Karpas-422 (cell line): ENCODE measurements at regions not wholly inside any gene's neighbourhood (a gene's known extent, or its start where the extent isn't known, plus 50 kb on each side); places are given as distances from the start of the nearest gene placed in this dataset.

Experiments
- DNase-seq: peaks from one replicate; pipeline ENCODE4 v3.0.0-alpha.2; 2015
- H2AFZ ChIP-seq: fragments of 200-600 bp; sonication (generic); 2 replicates; pipeline ENCODE4 v1.6.1; 2014; ENCODE audit warnings: antibody characterized with exemption, low read length, mixed read lengths
- H3K27ac ChIP-seq: fragments of 200-600 bp; sonication (generic); 2 replicates; pipeline ENCODE4 v1.5.1; 2014; ENCODE audit warnings: mild to moderate bottlenecking, low read length, moderate library complexity
- H3K27me3 ChIP-seq: fragments of 200-600 bp; sonication (generic); 2 replicates; pipeline ENCODE4 v1.6.1; 2014; ENCODE audit warnings: low read length, mixed read lengths
- H3K36me3 ChIP-seq: fragments of 200-600 bp; sonication (generic); 2 replicates; pipeline ENCODE4 v1.6.1; 2014; ENCODE audit warnings: low read length, mixed read lengths; ENCODE audit not compliant: insufficient read depth
- H3K4me1 ChIP-seq: fragments of 200-600 bp; sonication (generic); 2 replicates; pipeline ENCODE4 v1.6.1; 2014; ENCODE audit warnings: mild to moderate bottlenecking, low read length, mixed read lengths
- H3K4me2 ChIP-seq: fragments of 200-600 bp; sonication (generic); 2 replicates; pipeline ENCODE4 v1.6.1; 2014; ENCODE audit warnings: low read length, low read depth, mild to moderate bottlenecking; ENCODE audit not compliant: poor library complexity, severe bottlenecking
- H3K4me3 ChIP-seq: fragments of 200-600 bp; sonication (generic); 2 replicates; pipeline ENCODE4 v1.5.1; 2014; ENCODE audit warnings: mild to moderate bottlenecking, antibody characterized with exemption, low read length, mixed read lengths
- H3K79me2 ChIP-seq: fragments of 200-600 bp; sonication (generic); 2 replicates; pipeline ENCODE4 v1.6.1; 2014; ENCODE audit warnings: mild to moderate bottlenecking, low read length, mixed read lengths
- H3K9ac ChIP-seq: fragments of 200-600 bp; sonication (generic); 2 replicates; pipeline ENCODE4 v1.6.0; 2014; ENCODE audit warnings: low read length
- H3K9me2 ChIP-seq: fragments of 200-600 bp; sonication (generic), shearing (Covaris generic); replicated peaks from 2 replicates; pipeline ENCODE4 v1.6.0; 2014; ENCODE audit warnings: mild to moderate bottlenecking, low read length, moderate library complexity; ENCODE audit not compliant: insufficient read depth
- H3K9me3 ChIP-seq: fragments of 300-700, 200-600 bp; sonication (generic); 2 replicates; pipeline ENCODE4 v1.6.1; 2014; ENCODE audit warnings: low read length, mixed read lengths
- H4K20me1 ChIP-seq: fragments of 200-600 bp; sonication (generic); 2 replicates; pipeline ENCODE4 v1.6.1; 2014; ENCODE audit warnings: mild to moderate bottlenecking, antibody characterized with exemption, low read length, low read depth; ENCODE audit not compliant: insufficient read depth

DNA sequence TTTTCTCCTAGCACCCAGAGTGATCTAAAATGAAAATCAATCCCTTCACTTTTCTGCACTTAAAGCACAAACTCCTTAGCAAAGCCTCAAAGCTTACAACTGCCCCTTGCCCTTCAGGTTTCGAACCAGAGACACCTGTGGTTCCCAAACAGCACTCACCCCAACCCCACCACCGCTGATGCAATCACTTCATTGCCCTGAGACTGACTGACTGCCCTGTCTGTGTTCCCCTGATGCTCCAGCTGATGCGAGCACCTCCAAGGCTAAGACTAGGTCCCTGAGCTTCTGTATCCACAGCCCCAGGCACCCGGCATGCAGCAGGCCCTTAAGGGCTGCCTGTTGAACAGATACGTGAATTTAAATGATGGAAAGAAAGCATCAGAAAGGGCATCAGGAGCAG is 127.3 kb downstream of the ZNF621 start:
- H3K4me1 ChIP-seq = peaks cover 3% of the 10 kb centered on the region; the same call in 1 of the 2 replicates
- no peaks in the 10 kb centered on the region for H3K9me3 ChIP-seq
- H3K9me2 ChIP-seq = no peaks in the 10 kb centered on the region
- H3K4me2 ChIP-seq = no peak overlapping the region
- H3K9ac ChIP-seq = no peak overlapping the region
- H2AFZ ChIP-seq = no peak overlapping the region
- H3K27ac ChIP-seq = no peak overlapping the region
- no peaks in the 10 kb centered on the region for H4K20me1 ChIP-seq
- no peak overlapping the region for H3K4me3 ChIP-seq
- H3K27me3 ChIP-seq = no peaks in the 10 kb centered on the region; the same call in 1 of the 2 replicates
- DNase-seq = no peak
- H3K36me3 ChIP-seq = no peaks in the 10 kb centered on the region
- H3K79me2 ChIP-seq = no peaks in the 10 kb centered on the region

DNA sequence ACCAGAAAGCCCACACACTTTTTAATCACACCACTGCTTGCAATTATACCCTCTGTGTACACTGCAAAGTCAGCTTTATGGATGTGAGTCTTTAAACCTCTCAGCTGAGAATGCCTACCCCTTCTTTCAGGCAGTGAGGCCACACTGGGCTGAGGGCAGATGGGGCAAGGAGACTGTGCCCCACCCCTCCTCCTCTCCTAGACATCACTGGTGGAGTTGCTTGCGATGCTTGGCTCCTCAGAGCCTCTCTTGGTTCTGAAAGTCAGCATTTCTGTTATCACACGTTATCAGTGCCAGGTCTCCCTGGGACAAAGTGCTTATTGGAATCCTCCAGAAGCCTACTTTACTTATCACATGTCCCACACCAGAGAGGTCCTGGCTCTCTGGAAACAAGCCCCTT is 128.2 kb downstream of the ZNF621 start:
- Histone ChIP-seq H3K9ac (no peak overlapping the region), H3K4me1 (peaks cover 3% of the 10 kb centered on the region; the same call in 1 of the 2 replicates), H3K4me3 (no peak overlapping the region), H2AFZ (no peak overlapping the region), H3K9me2 (no peaks in the 10 kb centered on the region), H3K27me3 (no peaks in the 10 kb centered on the region; the same call in 1 of the 2 replicates), H3K27ac (no peak overlapping the region), H4K20me1 (no peaks in the 10 kb centered on the region), H3K9me3 (no peaks in the 10 kb centered on the region), H3K4me2 (no peak overlapping the region), H3K36me3 (no peaks in the 10 kb centered on the region), H3K79me2 (no peaks in the 10 kb centered on the region)
- DNase-seq = no peak

DNA sequence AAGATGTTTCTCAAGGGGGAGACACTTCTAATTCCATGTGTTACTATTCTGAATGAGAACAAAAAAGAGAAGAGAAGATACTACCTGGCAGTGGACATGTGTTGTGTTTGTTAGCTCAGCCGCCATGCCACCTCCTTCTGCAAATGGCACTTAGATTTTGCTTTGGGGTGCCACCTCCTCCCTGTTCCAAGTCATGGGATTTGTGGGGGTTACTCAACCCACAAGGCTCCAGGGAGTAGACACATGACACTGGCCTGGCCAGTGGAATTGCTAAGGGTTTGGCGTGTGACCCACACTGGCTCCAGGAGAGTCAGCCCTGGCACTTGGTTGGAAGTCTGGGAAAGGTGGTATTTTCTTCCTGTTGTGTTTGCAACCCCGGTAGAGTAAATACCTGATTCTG is 129.1 kb downstream of the ZNF621 start:
- H3K4me3 ChIP-seq = no peak overlapping the region
- no peak overlapping the region for H3K4me2 ChIP-seq
- peaks cover 3% of the 10 kb centered on the region; the same call in 1 of the 2 replicates for H3K4me1 ChIP-seq
- H4K20me1 ChIP-seq = no peaks in the 10 kb centered on the region
- no peak overlapping the region for H3K9ac ChIP-seq
- H2AFZ ChIP-seq = no peak overlapping the region
- H3K9me2 ChIP-seq = no peaks in the 10 kb centered on the region
- H3K27ac ChIP-seq = no peak overlapping the region
- H3K27me3 ChIP-seq = no peaks in the 10 kb centered on the region
- H3K9me3 ChIP-seq = no peaks in the 10 kb centered on the region
- no peaks in the 10 kb centered on the region for H3K79me2 ChIP-seq
- H3K36me3 ChIP-seq = no peaks in the 10 kb centered on the region
- DNase-seq = no peak

DNA sequence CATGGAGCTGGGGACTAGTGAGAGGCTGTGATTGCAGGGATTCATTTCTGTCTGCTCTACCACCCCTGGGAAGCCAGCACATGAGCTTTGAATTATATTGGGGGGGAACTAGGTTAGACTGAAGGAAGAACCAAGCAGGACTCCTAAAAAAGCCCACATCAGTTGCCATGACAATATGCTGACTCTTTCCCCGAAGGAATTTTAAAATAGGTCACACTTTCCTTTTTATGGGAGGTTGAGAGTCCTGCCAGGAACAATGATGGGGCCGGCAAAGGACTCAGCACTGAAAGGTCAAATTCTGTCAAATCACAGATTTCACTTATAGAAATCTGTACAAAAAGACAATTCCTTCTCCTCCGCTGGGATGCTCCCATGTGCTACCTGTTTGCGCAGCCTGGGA is 130.8 kb downstream of the ZNF621 start:
- Histone ChIP-seq H3K79me2 (no peaks in the 10 kb centered on the region), H3K9ac (no peak overlapping the region), H4K20me1 (no peaks in the 10 kb centered on the region), H3K27me3 (no peaks in the 10 kb centered on the region), H3K4me3 (no peak overlapping the region), H3K9me2 (no peaks in the 10 kb centered on the region), H3K4me2 (no peak overlapping the region), H3K36me3 (no peaks in the 10 kb centered on the region), H2AFZ (no peak overlapping the region), H3K27ac (no peak overlapping the region), H3K9me3 (no peaks in the 10 kb centered on the region), H3K4me1 (peaks cover 3% of the 10 kb centered on the region; the same call in 1 of the 2 replicates)
- DNase-seq = no peak

DNA sequence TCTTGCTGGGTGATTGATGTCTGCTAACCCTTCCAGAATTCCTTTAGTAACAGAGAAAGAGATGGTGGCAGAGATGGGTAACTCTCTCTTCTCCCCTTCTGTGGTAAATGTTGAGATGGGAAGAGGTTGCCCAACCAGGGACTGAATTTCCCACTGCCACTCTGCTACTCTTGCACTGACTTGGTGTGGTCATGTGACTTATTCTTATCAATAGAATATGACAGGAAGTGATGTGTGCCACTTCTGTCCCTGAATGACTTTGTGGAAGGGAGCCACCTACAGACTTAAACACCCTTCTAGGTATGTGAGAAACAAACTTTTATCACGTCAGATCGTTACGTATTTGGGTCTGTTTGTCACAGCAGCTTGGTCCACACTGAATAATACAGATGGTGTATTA is 132.9 kb downstream of the ZNF621 start:
- Histone ChIP-seq H3K4me1 (peaks cover 3% of the 10 kb centered on the region; the same call in 1 of the 2 replicates), H3K4me3 (no peak overlapping the region), H3K27me3 (no peaks in the 10 kb centered on the region), H2AFZ (no peak overlapping the region), H4K20me1 (no peaks in the 10 kb centered on the region), H3K4me2 (no peak overlapping the region), H3K9me2 (no peaks in the 10 kb centered on the region), H3K79me2 (no peaks in the 10 kb centered on the region), H3K9ac (no peak overlapping the region), H3K9me3 (no peaks in the 10 kb centered on the region), H3K36me3 (no peaks in the 10 kb centered on the region), H3K27ac (no peak overlapping the region)
- DNase-seq = no peak

DNA sequence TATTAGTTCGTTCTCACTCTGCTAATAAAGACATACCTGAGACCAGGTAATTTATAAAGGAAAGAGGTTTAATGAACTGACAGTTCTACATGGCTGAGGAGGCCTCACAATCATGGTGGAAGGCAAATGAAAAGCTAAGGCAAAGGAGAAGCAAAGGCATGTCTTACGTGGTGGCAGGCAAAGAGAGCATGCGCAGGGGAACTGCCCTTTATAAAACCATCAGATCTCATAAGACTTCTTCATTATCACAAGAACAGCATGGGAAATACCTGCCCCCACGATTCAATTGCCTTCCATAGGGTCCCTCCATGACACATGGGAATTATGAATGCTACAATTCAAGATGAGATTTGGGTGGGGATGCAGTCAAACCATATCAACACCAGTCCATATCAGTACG is 133.5 kb downstream of the ZNF621 start:
- H4K20me1 ChIP-seq = no peaks in the 10 kb centered on the region
- H3K27ac ChIP-seq = no peak overlapping the region
- no peak overlapping the region for H3K4me2 ChIP-seq
- H3K79me2 ChIP-seq = no peaks in the 10 kb centered on the region
- H3K36me3 ChIP-seq = no peaks in the 10 kb centered on the region
- H3K9me3 ChIP-seq = no peaks in the 10 kb centered on the region
- DNase-seq = no peak
- no peak overlapping the region for H3K9ac ChIP-seq
- no peaks in the 10 kb centered on the region for H3K27me3 ChIP-seq
- H3K4me1 ChIP-seq = peaks cover 3% of the 10 kb centered on the region; the same call in 1 of the 2 replicates
- no peaks in the 10 kb centered on the region for H3K9me2 ChIP-seq
- no peak overlapping the region for H3K4me3 ChIP-seq
- H2AFZ ChIP-seq = no peak overlapping the region

DNA sequence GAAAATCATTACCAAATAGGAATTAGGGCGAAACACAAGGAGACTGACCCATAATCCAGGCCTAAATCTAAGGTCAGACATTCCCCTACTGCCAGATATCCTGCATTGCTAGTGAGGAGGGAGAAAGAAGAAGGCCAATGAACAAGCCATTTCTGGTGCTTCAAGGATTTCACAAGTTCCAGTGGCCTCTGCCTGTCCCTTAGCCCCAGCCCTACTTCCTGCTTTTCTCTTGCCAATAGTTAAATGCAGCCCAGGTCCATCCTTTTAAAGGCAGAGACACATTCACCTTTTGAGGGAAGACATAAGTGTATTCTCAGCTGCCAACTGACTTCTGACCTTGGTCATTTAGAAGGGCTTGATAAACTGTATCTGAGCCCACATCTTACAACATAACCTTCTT is 135.8 kb downstream of the ZNF621 start:
- no peak overlapping the region for H3K4me3 ChIP-seq
- no peaks in the 10 kb centered on the region for H4K20me1 ChIP-seq
- H2AFZ ChIP-seq = no peak overlapping the region
- no peaks in the 10 kb centered on the region for H3K27me3 ChIP-seq
- no peaks in the 10 kb centered on the region for H3K9me2 ChIP-seq
- no peak overlapping the region for H3K4me2 ChIP-seq
- DNase-seq = no peak
- no peaks in the 10 kb centered on the region for H3K79me2 ChIP-seq
- H3K4me1 ChIP-seq = peaks cover 3% of the 10 kb centered on the region; the same call in 1 of the 2 replicates
- no peak overlapping the region for H3K27ac ChIP-seq
- H3K9me3 ChIP-seq = no peaks in the 10 kb centered on the region
- no peak overlapping the region for H3K9ac ChIP-seq
- no peaks in the 10 kb centered on the region for H3K36me3 ChIP-seq

DNA sequence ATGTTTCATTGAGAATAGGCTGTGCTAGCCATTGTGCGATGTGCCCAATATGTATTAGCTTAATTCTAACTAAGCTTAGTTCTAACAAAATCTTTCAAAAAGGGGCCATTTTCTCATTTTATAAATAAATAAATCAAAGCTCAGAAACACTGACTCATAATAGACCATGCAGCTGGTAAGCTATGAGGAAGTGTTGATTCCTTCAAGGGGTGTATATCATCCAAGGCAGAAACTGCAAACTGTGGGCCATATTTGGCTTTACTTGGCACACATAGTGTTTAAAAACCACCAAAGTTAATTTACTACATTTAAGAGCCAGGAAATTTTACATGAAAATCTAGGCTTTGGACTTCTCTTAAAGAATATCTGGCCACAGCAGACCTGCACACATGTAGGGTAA is 136.5 kb downstream of the ZNF621 start:
- Histone ChIP-seq H3K9ac (no peak overlapping the region), H3K9me3 (no peaks in the 10 kb centered on the region), H3K4me3 (no peak overlapping the region), H4K20me1 (no peaks in the 10 kb centered on the region), H3K4me1 (peaks cover 2% of the 10 kb centered on the region; the same call in 1 of the 2 replicates), H3K9me2 (no peaks in the 10 kb centered on the region), H2AFZ (no peak overlapping the region), H3K27me3 (no peaks in the 10 kb centered on the region), H3K79me2 (no peaks in the 10 kb centered on the region), H3K36me3 (no peaks in the 10 kb centered on the region), H3K4me2 (no peak overlapping the region), H3K27ac (no peak overlapping the region)
- no peak for DNase-seq

DNA sequence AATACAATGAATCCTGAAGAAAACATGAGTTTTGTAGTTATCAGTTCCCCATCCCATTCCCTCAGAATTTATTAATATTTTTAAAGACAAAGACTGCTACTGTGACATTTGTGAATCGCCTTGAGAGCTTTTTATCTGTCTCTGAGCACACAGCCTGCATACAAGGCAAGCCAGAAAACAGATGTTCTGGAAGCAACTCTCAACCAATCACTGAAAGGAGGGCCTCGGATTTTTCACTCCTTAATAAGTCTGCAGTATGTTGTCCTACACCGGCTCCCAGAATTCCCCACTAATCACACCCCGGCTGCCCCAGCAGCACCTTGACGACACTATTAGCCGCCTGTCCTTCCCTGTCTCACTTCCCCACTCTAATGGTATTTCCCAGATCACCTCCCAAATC is 138.5 kb downstream of the ZNF621 start:
- no peaks in the 10 kb centered on the region for H3K36me3 ChIP-seq
- H4K20me1 ChIP-seq = no peaks in the 10 kb centered on the region
- H3K4me1 ChIP-seq = no peaks in the 10 kb centered on the region
- DNase-seq = no peak
- H3K4me2 ChIP-seq = no peak overlapping the region
- no peaks in the 10 kb centered on the region for H3K9me2 ChIP-seq
- no peaks in the 10 kb centered on the region for H3K9me3 ChIP-seq
- no peak overlapping the region for H3K4me3 ChIP-seq
- H3K79me2 ChIP-seq = no peaks in the 10 kb centered on the region
- H2AFZ ChIP-seq = no peak overlapping the region
- no peaks in the 10 kb centered on the region for H3K27me3 ChIP-seq
- H3K27ac ChIP-seq = no peak overlapping the region
- no peak overlapping the region for H3K9ac ChIP-seq
